ENCODE measurements at regions not wholly inside any gene's neighbourhood (a gene's known extent, or its start where the extent isn't known, plus 50 kb on each side); places are given as distances from the start of the nearest gene placed in this dataset.

GRCh38 chr5:134463176-134463720, 51.6 kb upstream of the CDKN2AIPNL start:
- TF ChIP-seq SMAD4 (CRISPR knock-in tag; IDR thresholded peaks at IDR 0.05): no peak
- no peak for TF ChIP-seq CTCF (IDR thresholded peaks at IDR 0.05)
- TF ChIP-seq ATF3 (CRISPR knock-in tag; conservative IDR thresholded peaks at IDR 0.05): no peak
- no peak for TF ChIP-seq NR3C1 (CRISPR knock-in tag; conservative IDR thresholded peaks at IDR 0.05; ENCODE audit: low read depth)
- no peak for TF ChIP-seq MYBL2 (CRISPR knock-in tag; IDR thresholded peaks at IDR 0.05)
- TF ChIP-seq GTF2I (CRISPR knock-in tag; conservative IDR thresholded peaks at IDR 0.05): no peak
- TF ChIP-seq ZNF416 (CRISPR knock-in tag; IDR thresholded peaks at IDR 0.05): no peak
- TF ChIP-seq FOXJ3 (CRISPR knock-in tag; IDR thresholded peaks at IDR 0.05; ENCODE audit: borderline replicate concordance): no peak
- TF ChIP-seq CREM (CRISPR knock-in tag; IDR thresholded peaks at IDR 0.05): no peak
- no peak for TF ChIP-seq USF1 (CRISPR knock-in tag; IDR thresholded peaks at IDR 0.05)
- TF ChIP-seq JUN (CRISPR knock-in tag; IDR thresholded peaks at IDR 0.05): no peak
